H9 (cell line): ENCODE measurements at regions not wholly inside any gene's neighbourhood (a gene's known extent, or its start where the extent isn't known, plus 50 kb on each side); places are given as distances from the start of the nearest gene placed in this dataset.

Experiments
- DNase-seq: peaks from one replicate; pipeline ENCODE4 v3.0.0-alpha.2; 2017
- H2AFZ ChIP-seq: one replicate; pipeline ENCODE4 v1.6.1; 2013; ENCODE audit warnings: mild to moderate bottlenecking, low read length, control low read depth, moderate library complexity
- H2AK5ac ChIP-seq: 2 replicates; pipeline ENCODE4 v1.6.1; 2013; ENCODE audit warnings: low read length, control low read depth, mixed read lengths; ENCODE audit not compliant: insufficient read length
- H2BK120ac ChIP-seq: one replicate; pipeline ENCODE4 v1.6.1; 2013; ENCODE audit warnings: low read depth, mild to moderate bottlenecking, low read length, control low read depth, inconsistent platforms; ENCODE audit not compliant: poor library complexity, severe bottlenecking
- H2BK12ac ChIP-seq: 2 replicates; pipeline ENCODE4 v1.6.1; 2013; ENCODE audit warnings: low read length, control low read depth, mixed read lengths, low read depth; ENCODE audit not compliant: insufficient read length
- H2BK15ac ChIP-seq: 2 replicates; pipeline ENCODE4 v1.6.1; 2013; ENCODE audit warnings: low read depth, low read length, control low read depth
- H2BK20ac ChIP-seq: one replicate; pipeline ENCODE4 v1.6.1; 2013; ENCODE audit warnings: low read depth, mild to moderate bottlenecking, low read length, control low read depth, inconsistent platforms; ENCODE audit not compliant: poor library complexity, severe bottlenecking
- H2BK5ac ChIP-seq: 2 replicates; pipeline ENCODE4 v1.6.1; 2013; ENCODE audit warnings: low read length, control low read depth, mixed read lengths; ENCODE audit not compliant: insufficient read length
- H3K14ac ChIP-seq: 2 replicates; pipeline ENCODE4 v1.6.1; 2013; ENCODE audit warnings: low read length, control low read depth; ENCODE audit not compliant: insufficient read depth
- H3K18ac ChIP-seq: 2 replicates; pipeline ENCODE4 v1.6.1; 2013; ENCODE audit warnings: low read depth, mild to moderate bottlenecking, mixed read lengths, low read length, control low read depth; ENCODE audit not compliant: insufficient read length
- H3K23ac ChIP-seq: 2 replicates; pipeline ENCODE4 v1.6.1; 2013; ENCODE audit warnings: low read length, control low read depth, mixed read lengths, low read depth; ENCODE audit not compliant: insufficient read length
- H3K23me2 ChIP-seq: 2 replicates; pipeline ENCODE4 v1.6.1; 2013; ENCODE audit warnings: low read depth, mild to moderate bottlenecking, mixed read lengths, low read length, control low read depth; ENCODE audit not compliant: insufficient read length, poor library complexity, severe bottlenecking
- H3K27ac ChIP-seq: 2 replicates; pipeline ENCODE4 v1.5.1; 2013; ENCODE audit warnings: low read length, control low read depth, mixed read lengths, low read depth; ENCODE audit not compliant: insufficient read length
- H3K27me3 ChIP-seq: 2 replicates; pipeline ENCODE4 v1.6.1; 2013; ENCODE audit warnings: low read length, control low read depth, inconsistent platforms; ENCODE audit not compliant: insufficient read depth
- H3K4ac ChIP-seq: 2 replicates; pipeline ENCODE4 v1.6.1; 2013; ENCODE audit warnings: low read depth, mild to moderate bottlenecking, control low read depth, inconsistent platforms, low read length, moderate library complexity
- H3K4me1 ChIP-seq: 2 replicates; pipeline ENCODE4 v1.6.1; 2013; ENCODE audit warnings: low read length, control low read depth, inconsistent platforms; ENCODE audit not compliant: insufficient read depth
- H3K4me2 ChIP-seq: 2 replicates; pipeline ENCODE4 v1.6.1; 2013; ENCODE audit warnings: low read length, control low read depth, mixed read lengths; ENCODE audit not compliant: insufficient read length, insufficient read depth
- H3K56ac ChIP-seq: 2 replicates; pipeline ENCODE4 v1.6.1; 2013; ENCODE audit warnings: low read depth, mild to moderate bottlenecking, mixed read lengths, low read length, control low read depth; ENCODE audit not compliant: insufficient read length
- H3K79me1 ChIP-seq: 2 replicates; pipeline ENCODE4 v1.6.1; 2013; ENCODE audit warnings: low read depth, mild to moderate bottlenecking, moderate library complexity, low read length, control low read depth, inconsistent platforms; ENCODE audit not compliant: insufficient read depth, poor library complexity, severe bottlenecking
- H3K79me2 ChIP-seq: 2 replicates; pipeline ENCODE4 v1.6.1; 2013; ENCODE audit warnings: low read length, control low read depth, inconsistent platforms; ENCODE audit not compliant: insufficient read depth
- H3K9ac ChIP-seq: 2 replicates; pipeline ENCODE4 v1.6.1; 2013; ENCODE audit warnings: low read length, control low read depth, mixed read lengths; ENCODE audit not compliant: insufficient read length; ENCODE audit errors: extremely low read depth
- H3K9me3 ChIP-seq: one replicate; pipeline ENCODE4 v1.6.1; 2013; ENCODE audit warnings: low read depth, low read length, inconsistent platforms; ENCODE audit not compliant: control insufficient read depth
- H3T11ph ChIP-seq: one replicate; pipeline ENCODE4 v1.6.1; 2013; ENCODE audit warnings: mild to moderate bottlenecking, low read length, control low read depth, inconsistent platforms
- H4K20me1 ChIP-seq: one replicate; pipeline ENCODE4 v1.6.1; 2013; ENCODE audit not compliant: control insufficient read depth, insufficient read length, insufficient read depth
- H4K5ac ChIP-seq: 2 replicates; pipeline ENCODE4 v1.6.1; 2013; ENCODE audit warnings: low read depth, mild to moderate bottlenecking, mixed read lengths, low read length, control low read depth; ENCODE audit not compliant: insufficient read length
- H4K8ac ChIP-seq: replicated peaks from 2 replicates; pipeline ENCODE4 v1.6.1; 2013; ENCODE audit warnings: low read length, control low read depth, mixed read lengths, low read depth; ENCODE audit not compliant: insufficient read length
- H4K91ac ChIP-seq: 2 replicates; pipeline ENCODE4 v1.6.1; 2013; ENCODE audit warnings: low read depth, mild to moderate bottlenecking, moderate library complexity, mixed read lengths, low read length, control low read depth; ENCODE audit not compliant: insufficient read length
- H3K27ac Mint-ChIP-seq, 3 experiments: 2 replicates in 2 of 3; 3 replicates in 1 of 3; pipeline ENCODE4 v1.8.0; 2020 to 2021; ENCODE audit warnings: mixed read lengths in 3 of 3, mild to moderate bottlenecking in 1 of 3, moderate library complexity in 1 of 3
- H3K27me3 Mint-ChIP-seq: 2 replicates; pipeline ENCODE4 v1.8.0; 2021; ENCODE audit warnings: low read depth, mild to moderate bottlenecking, moderate library complexity, mixed read lengths
- H3K36me3 Mint-ChIP-seq, 3 experiments: 2 replicates in 2 of 3; 3 replicates in 1 of 3; pipeline ENCODE4 v1.8.0; 2020 to 2021; ENCODE audit warnings: low read depth in 3 of 3, mixed read lengths in 3 of 3; ENCODE audit not compliant: insufficient read depth in 1 of 3
- H3K4me1 Mint-ChIP-seq, 2 experiments: 2 replicates each; pipeline ENCODE4 v1.8.0; 2020; ENCODE audit warnings: mixed read lengths in 2 of 2
- H3K4me3 Mint-ChIP-seq, 2 experiments: 2 replicates in 1 of 2; 3 replicates in 1 of 2; pipeline ENCODE4 v1.8.0; 2020 to 2021; ENCODE audit warnings: mild to moderate bottlenecking in 2 of 2, mixed read lengths in 2 of 2, moderate library complexity in 1 of 2
- H3K9me3 Mint-ChIP-seq, 2 experiments: 2 replicates in 1 of 2; 3 replicates in 1 of 2; pipeline ENCODE4 v1.8.0; 2020; ENCODE audit warnings: mild to moderate bottlenecking in 2 of 2, mixed read lengths in 2 of 2, moderate library complexity in 1 of 2
- CTCF ChIP-seq: fragments of 200-600 bp; sonication (generic); conservative IDR thresholded peaks from 3 replicates; pipeline ENCODE4 v1.8.0; 2021; ENCODE audit warnings: antibody characterized with exemption, mild to moderate bottlenecking
- WGBS: extraction: QIAGEN DNeasy Blood & Tissue Kit; methylation state at CpG from one replicate; pipeline ENCODE4 v1.1.7; 2013; ENCODE audit warnings: missing lambda C conversion rate, low lambda C conversion rate, mixed read lengths; ENCODE audit not compliant: insufficient read length; ENCODE audit errors: extremely low coverage; 5-methylcytosine and 5-hydroxymethylcytosine counted together

- Histone ChIP-seq H2AK5ac (no peak overlapping the region), H3K27me3 (no peaks in the 10 kb centered on the region), H3K56ac (no peak overlapping the region), H3K27ac (no peak overlapping the region), H3K4ac (no peak overlapping the region), H3K9ac (no peak overlapping the region), H3K23ac (no peak overlapping the region), H3K4me1 (no peaks in the 10 kb centered on the region), H3K79me2 (no peaks in the 10 kb centered on the region), H3K14ac (no peak overlapping the region; the same call in 1 of the 2 replicates), H2BK120ac (no peak overlapping the region), H2AFZ (no peak overlapping the region), H3K79me1 (no peaks in the 10 kb centered on the region), H4K5ac (no peak overlapping the region), H4K8ac (no peak overlapping the region), H4K91ac (no peak overlapping the region), H3K9me3 (no peaks in the 10 kb centered on the region), H3T11ph (no peak overlapping the region), H4K20me1 (no peaks in the 10 kb centered on the region), H3K23me2 (no peaks in the 10 kb centered on the region), H2BK15ac (no peak overlapping the region), H2BK20ac (no peak overlapping the region), H3K4me2 (no peak overlapping the region), H3K18ac (no peak overlapping the region), H2BK5ac (no peak overlapping the region), H2BK12ac (no peak overlapping the region)
- Mint-ChIP-seq H3K9me3 (peaks cover 0 to 6% of the 10 kb centered on the region in 2 experiments; a peak in 1 of 5 replicates), H3K27me3 (peaks cover 6% of the 10 kb centered on the region), H3K4me1 (peaks cover 11 to 12% of the 10 kb centered on the region in 2 experiments), H3K36me3 (peaks cover 0 to 5% (median 0%) of the 10 kb centered on the region in 3 experiments; a peak in 1 of 7 replicates), H3K27ac (no peak overlapping the region; a peak in 1 of 7 replicates), H3K4me3 (no peak overlapping the region)
- no CpG with 5 or more reads among the region's 6 CpGs for WGBS
- TF ChIP-seq CTCF: no peak
- no peak for DNase-seq
Observed at GRCh38 chr2:45180033-45180746, 170.9 kb upstream of the SIX2 start.
